Thyroid gland (tissue), 4 donors: ENCODE measurements at regions not wholly inside any gene's neighbourhood (a gene's known extent, or its start where the extent isn't known, plus 50 kb on each side); places are given as distances from the start of the nearest gene placed in this dataset.

ENCODE experiments used
- POLR2A ChIP-seq, 2 donors: fragments of 450-650 bp; IDR thresholded peaks; one replicate each; pipeline ENCODE4 v1.6.1; 2017; ENCODE audit warnings: antibody characterized with exemption in 2 of 2, mild to moderate bottlenecking in 2 of 2, moderate library complexity in 1 of 2
- TF ChIP-seq, protein P1 (sequence below), 6 experiments: fragments of 200-600 bp in 3 of 6; fragments of 450-650 bp in 3 of 6; sonication (generic) in 3 of 6; IDR thresholded peaks; one replicate each; pipeline ENCODE4 v1.5.1; 2016 to 2019; ENCODE audit warnings: antibody characterized with exemption in 6 of 6, mild to moderate bottlenecking in 2 of 6, inconsistent platforms in 1 of 6, moderate library complexity in 1 of 6

DNA sequence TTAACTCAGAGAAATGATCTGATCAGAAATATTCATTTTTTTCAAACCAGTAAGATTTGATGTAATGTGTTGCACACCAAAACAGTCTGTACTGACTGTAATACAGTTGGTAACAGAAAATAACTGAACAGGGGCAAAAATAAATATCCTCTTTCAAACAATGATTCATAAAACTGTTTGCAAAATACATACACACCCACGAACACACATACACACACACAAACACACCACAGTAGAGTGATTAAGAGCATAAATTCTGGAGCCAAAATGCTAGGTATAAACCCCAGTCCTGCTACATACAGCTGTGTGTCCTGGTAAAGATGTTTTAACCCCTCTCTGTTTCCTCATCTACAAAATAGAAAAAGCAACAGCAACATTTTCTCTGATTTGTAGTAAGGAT, 376.6 kb downstream of the PDGFC start:
- no peak for TF ChIP-seq POLR2A (IDR thresholded peaks at IDR 0.05)
- TF ChIP-seq, protein P1, sequence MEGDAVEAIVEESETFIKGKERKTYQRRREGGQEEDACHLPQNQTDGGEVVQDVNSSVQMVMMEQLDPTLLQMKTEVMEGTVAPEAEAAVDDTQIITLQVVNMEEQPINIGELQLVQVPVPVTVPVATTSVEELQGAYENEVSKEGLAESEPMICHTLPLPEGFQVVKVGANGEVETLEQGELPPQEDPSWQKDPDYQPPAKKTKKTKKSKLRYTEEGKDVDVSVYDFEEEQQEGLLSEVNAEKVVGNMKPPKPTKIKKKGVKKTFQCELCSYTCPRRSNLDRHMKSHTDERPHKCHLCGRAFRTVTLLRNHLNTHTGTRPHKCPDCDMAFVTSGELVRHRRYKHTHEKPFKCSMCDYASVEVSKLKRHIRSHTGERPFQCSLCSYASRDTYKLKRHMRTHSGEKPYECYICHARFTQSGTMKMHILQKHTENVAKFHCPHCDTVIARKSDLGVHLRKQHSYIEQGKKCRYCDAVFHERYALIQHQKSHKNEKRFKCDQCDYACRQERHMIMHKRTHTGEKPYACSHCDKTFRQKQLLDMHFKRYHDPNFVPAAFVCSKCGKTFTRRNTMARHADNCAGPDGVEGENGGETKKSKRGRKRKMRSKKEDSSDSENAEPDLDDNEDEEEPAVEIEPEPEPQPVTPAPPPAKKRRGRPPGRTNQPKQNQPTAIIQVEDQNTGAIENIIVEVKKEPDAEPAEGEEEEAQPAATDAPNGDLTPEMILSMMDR (IDR thresholded peaks at IDR 0.05), result no peak
